H1 (cell line): ENCODE measurements at regions not wholly inside any gene's neighbourhood (a gene's known extent, or its start where the extent isn't known, plus 50 kb on each side); places are given as distances from the start of the nearest gene placed in this dataset.

Experiments used
- CTCF ChIA-PET: fragments of 300-600 bp; sonication (Branson Sonifier 250); formaldehyde crosslinking; loops from one replicate; lab custom pipeline; 2021; ENCODE audit not compliant: partially characterized antibody; lab: Charles Lee
- POLR2A ChIA-PET: fragments of 300-600 bp; sonication (Branson Sonifier 250); formaldehyde crosslinking; loops from one replicate; lab custom pipeline; 2021; ENCODE audit warnings: inconsistent platforms; ENCODE audit not compliant: partially characterized antibody; lab: Charles Lee
- DNase-seq, 2 experiments: peaks; one replicate each; pipeline versions ENCODE4 v3.0.0 to v3.0.0-alpha.2; 2010 to 2022; ENCODE audit warnings: low spot score in 2 of 2, low read depth in 1 of 2, mixed read lengths in 1 of 2
- FAIRE-seq: peaks from 2 replicates; lab custom pipeline; 2011; peaks lifted over from hg19 to GRCh38; lab: Jason Lieb, UNC
- H2AFZ ChIP-seq: 2 replicates; pipeline ENCODE4 v1.8.1; 2012; ENCODE audit warnings: low read length, inconsistent platforms
- H2AK5ac ChIP-seq: 2 replicates; pipeline ENCODE4 v1.6.1; 2013; ENCODE audit warnings: low read depth, low read length
- H2BK120ac ChIP-seq: replicated peaks from 2 replicates; pipeline ENCODE3; 2013; ENCODE audit warnings: low read depth, low read length, inconsistent platforms
- H2BK12ac ChIP-seq: 2 replicates; pipeline ENCODE4 v1.6.1; 2013; ENCODE audit warnings: low read depth, low read length
- H2BK15ac ChIP-seq: 2 replicates; pipeline ENCODE4 v1.6.1; 2013; ENCODE audit warnings: low read length
- H2BK20ac ChIP-seq: 2 replicates; pipeline ENCODE4 v1.6.1; 2013; ENCODE audit warnings: low read length
- H2BK5ac ChIP-seq: 2 replicates; pipeline ENCODE4 v1.6.1; 2013; ENCODE audit warnings: low read depth, low read length
- H3K14ac ChIP-seq: 2 replicates; pipeline ENCODE4 v1.6.1; 2013; ENCODE audit warnings: inconsistent platforms; ENCODE audit not compliant: insufficient read length
- H3K18ac ChIP-seq: 2 replicates; pipeline ENCODE4 v1.6.1; 2013; ENCODE audit warnings: low read length; ENCODE audit errors: extremely low read depth
- H3K23ac ChIP-seq: 2 replicates; pipeline ENCODE4 v1.6.1; 2013; ENCODE audit warnings: inconsistent platforms; ENCODE audit not compliant: insufficient read length
- H3K23me2 ChIP-seq: 2 replicates; pipeline ENCODE4 v1.6.1; 2013; ENCODE audit warnings: low read depth, low read length
- H3K27ac ChIP-seq: 2 replicates; pipeline ENCODE4 v1.6.1; 2011; ENCODE audit warnings: low read depth, low read length, inconsistent platforms
- H3K27me3 ChIP-seq, 4 experiments: replicated peaks in 1 of 4; 1 replicate in 1 of 4; 2 replicates in 3 of 4; pipeline versions ENCODE4 v1.6.1 to v1.8.1; 2011 to 2013; ENCODE audit warnings: low read length in 3 of 4, mild to moderate bottlenecking in 3 of 4, inconsistent platforms in 2 of 4, mixed read lengths in 2 of 4, moderate library complexity in 1 of 4; ENCODE audit not compliant: control insufficient read depth in 3 of 4, insufficient read depth in 3 of 4; ENCODE audit errors: extremely low read depth in 1 of 4
- H3K36me3 ChIP-seq, 4 experiments: 2 replicates each; pipeline versions ENCODE4 v1.6.1 to v1.8.1; 2011 to 2013; ENCODE audit warnings: mild to moderate bottlenecking in 4 of 4, low read length in 3 of 4, moderate library complexity in 2 of 4, control low read depth in 1 of 4, inconsistent platforms in 1 of 4; ENCODE audit not compliant: insufficient read depth in 4 of 4, control insufficient read depth in 2 of 4
- H3K4ac ChIP-seq: replicated peaks from 2 replicates; pipeline ENCODE3; 2013; ENCODE audit warnings: low read length, low read depth, mixed read lengths, inconsistent platforms; ENCODE audit not compliant: insufficient read length
- H3K4me1 ChIP-seq, 4 experiments: replicated peaks in 1 of 4; 1 replicate in 1 of 4; 2 replicates in 3 of 4; pipeline versions ENCODE4 v1.6.1 to v1.8.1; 2011 to 2013; ENCODE audit warnings: low read length in 3 of 4, inconsistent platforms in 2 of 4, mixed read lengths in 1 of 4; ENCODE audit not compliant: insufficient read depth in 4 of 4, control insufficient read depth in 3 of 4
- H3K4me2 ChIP-seq, 2 experiments: 2 replicates each; pipeline versions ENCODE4 v1.6.1 to v1.8.1; 2011 to 2013; ENCODE audit warnings: low read depth in 2 of 2, low read length in 2 of 2, control low read depth in 1 of 2, inconsistent platforms in 1 of 2, mild to moderate bottlenecking in 1 of 2; ENCODE audit not compliant: insufficient read depth in 1 of 2
- H3K4me3 ChIP-seq, 4 experiments: fragments of 200-600, 300-600 bp in 1 of 4; sonication (generic), shearing (Covaris generic), sonication (Bioruptor Twin) in 1 of 4; 2 replicates each; pipeline versions ENCODE4 v1.5.1 to v1.8.1; 2011 to 2016; ENCODE audit warnings: low read length in 4 of 4, low read depth in 3 of 4, control low read depth in 2 of 4, inconsistent platforms in 2 of 4, mild to moderate bottlenecking in 2 of 4, mixed read lengths in 1 of 4, moderate library complexity in 1 of 4; ENCODE audit not compliant: insufficient read depth in 2 of 4; ENCODE audit errors: extremely low read depth in 1 of 4
- H3K56ac ChIP-seq: replicated peaks from 2 replicates; pipeline ENCODE3; 2013; ENCODE audit warnings: low read depth, mild to moderate bottlenecking, mixed read lengths, low read length, inconsistent platforms; ENCODE audit not compliant: insufficient read length
- H3K79me1 ChIP-seq: 2 replicates; pipeline ENCODE4 v1.6.1; 2013; ENCODE audit warnings: low read depth, low read length, control low read depth
- H3K79me2 ChIP-seq, 2 experiments: 2 replicates each; pipeline versions ENCODE4 v1.6.1 to v1.8.1; 2012 to 2013; ENCODE audit warnings: low read length in 2 of 2, mild to moderate bottlenecking in 2 of 2, inconsistent platforms in 1 of 2; ENCODE audit not compliant: insufficient read depth in 2 of 2, control insufficient read depth in 1 of 2
- H3K9ac ChIP-seq, 4 experiments: replicated peaks in 1 of 4; 1 replicate in 1 of 4; 2 replicates in 3 of 4; pipeline versions ENCODE4 v1.6.1 to v1.8.1; 2011 to 2013; ENCODE audit warnings: low read depth in 3 of 4, low read length in 3 of 4, control low read depth in 2 of 4, mild to moderate bottlenecking in 2 of 4, moderate library complexity in 2 of 4, inconsistent platforms in 1 of 4; ENCODE audit errors: extremely low read depth in 1 of 4
- H3K9me3 ChIP-seq, 2 experiments: 2 replicates each; pipeline versions ENCODE4 v1.6.1 to v1.8.1; 2012 to 2013; ENCODE audit warnings: mild to moderate bottlenecking in 2 of 2, moderate library complexity in 2 of 2, control low read depth in 1 of 2, inconsistent platforms in 1 of 2, low read depth in 1 of 2, low read length in 1 of 2, mixed read lengths in 1 of 2; ENCODE audit not compliant: insufficient read depth in 2 of 2
- H4K20me1 ChIP-seq, 2 experiments: replicated peaks in 1 of 2; 2 replicates each; pipeline versions ENCODE3 to v1.8.1; 2011 to 2013; ENCODE audit warnings: inconsistent platforms in 2 of 2, low read length in 2 of 2, mild to moderate bottlenecking in 1 of 2; ENCODE audit not compliant: insufficient read depth in 2 of 2, control insufficient read depth in 1 of 2
- H4K5ac ChIP-seq: 2 replicates; pipeline ENCODE4 v1.6.1; 2013; ENCODE audit warnings: low read length, low read depth, mixed read lengths, inconsistent platforms; ENCODE audit not compliant: insufficient read length
- H4K8ac ChIP-seq: 2 replicates; pipeline ENCODE4 v1.8.0; 2013; ENCODE audit warnings: mild to moderate bottlenecking, moderate library complexity, low read length, inconsistent platforms; ENCODE audit not compliant: insufficient read depth; ENCODE audit errors: extremely low read depth
- H4K91ac ChIP-seq: replicated peaks from 2 replicates; pipeline ENCODE3; 2013; ENCODE audit warnings: low read length, mixed read lengths, inconsistent platforms; ENCODE audit not compliant: insufficient read length
- CBX5 ChIP-seq: fragments of 300-800, 300-1000 bp; sonication (generic); IDR thresholded peaks from 2 replicates; pipeline ENCODE4 v1.7.1; 2016; ENCODE audit warnings: antibody characterized with exemption, low read length, low read depth
- CBX8 ChIP-seq: fragments of 300-800, 300-1000 bp; sonication (generic); IDR thresholded peaks from 2 replicates; pipeline ENCODE4 v1.7.1; 2016; ENCODE audit warnings: low read depth, low read length, borderline replicate concordance
- EZH2 ChIP-seq: fragments of 200-600 bp; sonication (generic); IDR thresholded peaks from 2 replicates; pipeline ENCODE4 v1.7.1; 2012; ENCODE audit warnings: low read depth, mild to moderate bottlenecking, moderate library complexity, low read length, inconsistent platforms; ENCODE audit not compliant: severe bottlenecking
- GTF2F1 ChIP-seq: IDR thresholded peaks from 2 replicates; pipeline ENCODE4 v1.6.1; 2012; ENCODE audit warnings: low read depth, low read length, improper control_type of control experiment, borderline replicate concordance
- JUN ChIP-seq: IDR thresholded peaks from 2 replicates; pipeline ENCODE4 v1.6.1; 2011; ENCODE audit warnings: low read depth, mild to moderate bottlenecking, improper control_type of control experiment, low read length
- NANOG ChIP-seq: IDR thresholded peaks from 2 replicates; pipeline ENCODE4 v1.6.1; 2011; ENCODE audit warnings: low read length, low read depth, mild to moderate bottlenecking, inconsistent platforms; ENCODE audit not compliant: insufficient read depth, poor library complexity, severe bottlenecking
- NRF1 ChIP-seq: IDR thresholded peaks from 2 replicates; pipeline ENCODE4 v1.6.1; 2011; ENCODE audit warnings: mild to moderate bottlenecking, low read depth, low read length, improper control_type of control experiment
- RFX5 ChIP-seq: IDR thresholded peaks from 2 replicates; pipeline ENCODE4 v1.6.1; 2011; ENCODE audit warnings: low read depth, low read length, improper control_type of control experiment, borderline replicate concordance
- RXRA ChIP-seq: IDR thresholded peaks from 2 replicates; pipeline ENCODE4 v1.6.1; 2011; ENCODE audit warnings: low read depth, mild to moderate bottlenecking, low read length, moderate library complexity; ENCODE audit not compliant: insufficient read depth
- TBP ChIP-seq: IDR thresholded peaks from 2 replicates; pipeline ENCODE4 v1.6.1; 2011; ENCODE audit warnings: low read depth, low read length, improper control_type of control experiment
- WGBS, 2 experiments: shearing (Covaris generic) in 1 of 2; methylation state at CpG; one replicate each; pipeline versions ENCODE4 v1.1.6 to v1.1.7; 2013 to 2015; ENCODE audit warnings: low lambda C conversion rate in 2 of 2, mixed read lengths in 2 of 2, inconsistent platforms in 1 of 2, low coverage in 1 of 2, missing lambda C conversion rate in 1 of 2; ENCODE audit not compliant: insufficient replicate concordance in 2 of 2, insufficient coverage in 1 of 2, insufficient read length in 1 of 2; ENCODE audit errors: extremely low coverage in 1 of 2, missing lambda C conversion rate in 1 of 2; 5-methylcytosine and 5-hydroxymethylcytosine counted together
- TF ChIP-seq, protein P1 (sequence below): IDR thresholded peaks from 2 replicates; pipeline ENCODE4 v1.6.1; 2012; ENCODE audit warnings: inconsistent platforms
- TF ChIP-seq, protein P2 (sequence below): IDR thresholded peaks from 2 replicates; pipeline ENCODE4 v1.6.1; 2012; ENCODE audit warnings: inconsistent platforms

DNA sequence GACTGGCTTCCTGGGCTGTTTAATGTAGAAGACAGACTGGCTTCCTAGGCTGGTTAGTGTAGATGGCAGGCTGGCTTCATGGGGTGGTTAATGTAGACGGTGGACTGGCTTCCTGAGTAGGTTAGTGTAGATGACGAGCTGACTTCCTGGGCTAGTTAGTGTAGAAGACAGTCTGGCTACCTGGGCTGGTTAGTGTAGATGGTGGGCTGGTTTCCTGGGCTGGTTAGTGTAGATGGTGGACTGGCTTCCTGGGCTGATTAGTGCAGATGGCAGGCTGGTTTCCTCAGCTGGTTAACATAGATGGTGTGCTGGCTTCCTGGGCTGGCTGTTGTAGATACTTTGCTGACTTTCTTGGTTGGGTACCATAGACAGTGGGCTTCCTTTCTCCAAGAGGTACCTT lies 122.9 kb upstream of the PPP2R2D start:
- H4K5ac ChIP-seq: no peak overlapping the region
- ChIA-PET POLR2A (no interaction called here), CTCF (interaction anchor here (0.5 to 1.9 kb wide), 2 partner anchors 44 to 97 kb away, joined by 3 to 8 read pairs; no protein-coding TSS in a partner anchor)
- no peak overlapping the region for H4K8ac ChIP-seq
- H4K20me1 ChIP-seq: no peaks in the 10 kb centered on the region
- H3K18ac ChIP-seq: no peak overlapping the region; the same call in 1 of the 2 replicates
- no peak overlapping the region for H3K4ac ChIP-seq
- H2BK15ac ChIP-seq: no peak overlapping the region
- no peak overlapping the region for H3K23ac ChIP-seq
- H3K36me3 ChIP-seq: no peaks in the 10 kb centered on the region
- H3K23me2 ChIP-seq: no peaks in the 10 kb centered on the region
- TF ChIP-seq EZH2 (no peak), RXRA (no peak), TBP (no peak), NANOG (no peak), RFX5 (no peak), CBX8 (no peak), CBX5 (no peak), JUN (no peak), GTF2F1 (no peak), NRF1 (no peak)
- TF ChIP-seq, protein P1, sequence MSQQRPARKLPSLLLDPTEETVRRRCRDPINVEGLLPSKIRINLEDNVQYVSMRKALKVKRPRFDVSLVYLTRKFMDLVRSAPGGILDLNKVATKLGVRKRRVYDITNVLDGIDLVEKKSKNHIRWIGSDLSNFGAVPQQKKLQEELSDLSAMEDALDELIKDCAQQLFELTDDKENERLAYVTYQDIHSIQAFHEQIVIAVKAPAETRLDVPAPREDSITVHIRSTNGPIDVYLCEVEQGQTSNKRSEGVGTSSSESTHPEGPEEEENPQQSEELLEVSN: no peak
- TF ChIP-seq, protein P2, sequence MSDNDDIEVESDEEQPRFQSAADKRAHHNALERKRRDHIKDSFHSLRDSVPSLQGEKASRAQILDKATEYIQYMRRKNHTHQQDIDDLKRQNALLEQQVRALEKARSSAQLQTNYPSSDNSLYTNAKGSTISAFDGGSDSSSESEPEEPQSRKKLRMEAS: no peak
- no peak overlapping the region for H2AK5ac ChIP-seq
- H2BK12ac ChIP-seq: no peak overlapping the region
- H3K4me3 ChIP-seq: no peak overlapping the region
- H3K4me1 ChIP-seq: no peaks in the 10 kb centered on the region
- H3K27me3 ChIP-seq: no peaks in the 10 kb centered on the region
- peak overlapping the region; percentile 35 for H4K91ac ChIP-seq
- no peak overlapping the region for H3K9ac ChIP-seq
- 93% methylated on average over 2 of the region's 2 CpGs; no CpG with 5 or more reads in 1 of the 2 experiments for WGBS, 2 experiments
- peak overlapping the region; percentile 32; the same call in 1 of the 2 replicates for H2BK5ac ChIP-seq
- FAIRE-seq (no peak), DNase-seq (peak in 1 of 2 experiments; percentile 16)
- H3K79me2 ChIP-seq: no peaks in the 10 kb centered on the region
- H3K14ac ChIP-seq: no peak overlapping the region
- no peak overlapping the region for H3K56ac ChIP-seq
- no peak overlapping the region for H2BK120ac ChIP-seq
- H3K79me1 ChIP-seq: no peaks in the 10 kb centered on the region
- H3K4me2 ChIP-seq: no peak overlapping the region
- H2BK20ac ChIP-seq: no peak overlapping the region; the same call in 1 of the 2 replicates
- no peak overlapping the region for H2AFZ ChIP-seq
- 0 out of 2 replicates have a peak overlapping the region, but pooled peaks have one; percentile 6 for H3K27ac ChIP-seq
- peaks cover 7 to 13% of the 10 kb centered on the region in 2 experiments; a peak in 3 of 4 replicates for H3K9me3 ChIP-seq
